Ascending aorta (tissue), 2 donors: ENCODE measurements at regions not wholly inside any gene's neighbourhood (a gene's known extent, or its start where the extent isn't known, plus 50 kb on each side); places are given as distances from the start of the nearest gene placed in this dataset.

Source experiments
- DNase-seq, 2 donors: peaks; one replicate each; pipeline ENCODE4 v3.0.0-alpha.2; 2019; ENCODE audit warnings: low spot score in 2 of 2
- H3K27ac ChIP-seq, 2 donors: fragments of 200-600 bp; sonication (generic); one replicate each; pipeline ENCODE4 v1.5.1; 2016 to 2017; ENCODE audit warnings: mild to moderate bottlenecking in 1 of 2
- H3K27me3 ChIP-seq: fragments of 200-600 bp; sonication (generic); one replicate; pipeline ENCODE4 v1.5.1; 2017
- H3K36me3 ChIP-seq, 2 donors: fragments of 200-600 bp; sonication (generic); one replicate each; pipeline ENCODE4 v1.5.1; 2016
- H3K4me1 ChIP-seq, 2 donors: fragments of 200-600 bp; sonication (generic); one replicate each; pipeline ENCODE4 v1.5.1; 2016 to 2017; ENCODE audit warnings: mild to moderate bottlenecking in 1 of 2
- H3K4me3 ChIP-seq, 2 donors: fragments of 200-600 bp; sonication (generic); one replicate each; pipeline ENCODE4 v1.5.1; 2016 to 2017; ENCODE audit warnings: mild to moderate bottlenecking in 1 of 2
- H3K9me3 ChIP-seq, 2 donors: fragments of 200-600 bp; sonication (generic); one replicate each; pipeline ENCODE4 v1.5.1; 2016
- CTCF ChIP-seq, 3 experiments: fragments of 200-600 bp in 2 of 3; fragments of 450-650 bp in 1 of 3; sonication (generic) in 2 of 3; IDR thresholded peaks; one replicate each; pipeline ENCODE4 v1.5.1; 2016 to 2019; ENCODE audit warnings: antibody characterized with exemption in 3 of 3, mild to moderate bottlenecking in 1 of 3, moderate library complexity in 1 of 3
- intact Hi-C: fragments of 100-400 bp; cut with DNase I; formaldehyde crosslinking; loops from one replicate; pipeline ENCODE4 v1.15.1; 2023

- H3K4me3 ChIP-seq = no peak overlapping the region
- intact Hi-C loops = no loop called here
These were observed 231.9 kb downstream of the BCL11B start for GRCh38 chr14:99040052-99040451.

GRCh38 chr14:99040711-99041110, 231.3 kb downstream of the BCL11B start:
- intact Hi-C loops = no loop called here
- Histone ChIP-seq H3K27ac (no peak overlapping the region), H3K4me3 (no peak overlapping the region), H3K36me3 (no peaks in the 10 kb centered on the region), H3K27me3 (no peaks in the 10 kb centered on the region), H3K4me1 (peaks cover 6 to 22% of the 10 kb centered on the region in 2 donors), H3K9me3 (no peaks in the 10 kb centered on the region)
- no peak for TF ChIP-seq CTCF (IDR thresholded peaks at IDR 0.05)
- DNase-seq = peak in 1 of 2 donors; percentile 54

More at GRCh38 chr14:99040052-99040451, 231.9 kb downstream of the BCL11B start:
- Histone ChIP-seq H3K27me3 (no peaks in the 10 kb centered on the region), H3K27ac (peak overlapping the region in 1 of 2 donors; percentile 69), H3K36me3 (no peaks in the 10 kb centered on the region), H3K9me3 (no peaks in the 10 kb centered on the region), H3K4me1 (peaks cover 6 to 26% of the 10 kb centered on the region in 2 donors)
- DNase-seq = peak in 1 of 2 donors; percentile 61
- no peak for TF ChIP-seq CTCF (IDR thresholded peaks at IDR 0.05)

GRCh38 chr14:99041141-99041819, 230.7 kb downstream of the BCL11B start:
- intact Hi-C loops = no loop called here
- peaks cover 6 to 20% of the 10 kb centered on the region in 2 donors for H3K4me1 ChIP-seq
- no peaks in the 10 kb centered on the region for H3K36me3 ChIP-seq
- H3K9me3 ChIP-seq = no peaks in the 10 kb centered on the region
- DNase-seq = peak in 1 of 2 donors; percentile 59
- H3K4me3 ChIP-seq = no peak overlapping the region
- H3K27ac ChIP-seq = no peak overlapping the region
- TF ChIP-seq CTCF (IDR thresholded peaks at IDR 0.05) = no peak
- no peaks in the 10 kb centered on the region for H3K27me3 ChIP-seq

- peaks cover 2 to 15% of the 10 kb centered on the region in 2 donors for H3K4me1 ChIP-seq
- intact Hi-C loops = no loop called here
- no peak for TF ChIP-seq CTCF (IDR thresholded peaks at IDR 0.05)
- H3K9me3 ChIP-seq = no peaks in the 10 kb centered on the region
- H3K27ac ChIP-seq = no peak overlapping the region
- no peak overlapping the region for H3K4me3 ChIP-seq
- no peaks in the 10 kb centered on the region for H3K36me3 ChIP-seq
- H3K27me3 ChIP-seq = no peaks in the 10 kb centered on the region
- DNase-seq = peak in 1 of 2 donors; percentile 56
These were observed 230.2 kb downstream of the BCL11B start for GRCh38 chr14:99041820-99042174.

GRCh38 chr14:99042381-99043266, 229.4 kb downstream of the BCL11B start:
- intact Hi-C loops = no loop called here
- no peak for TF ChIP-seq CTCF (IDR thresholded peaks at IDR 0.05)
- H3K4me1 ChIP-seq = peaks cover 0 to 12% of the 10 kb centered on the region in 2 donors
- no peaks in the 10 kb centered on the region for H3K9me3 ChIP-seq
- peak in 1 of 2 donors; percentile 54 for DNase-seq
- H3K27ac ChIP-seq = peak overlapping the region in 1 of 2 donors; percentile 31
- H3K36me3 ChIP-seq = no peaks in the 10 kb centered on the region
- no peaks in the 10 kb centered on the region for H3K27me3 ChIP-seq
- H3K4me3 ChIP-seq = no peak overlapping the region
